Tibial nerve (tissue), 4 donors: ENCODE measurements at regions not wholly inside any gene's neighbourhood (a gene's known extent, or its start where the extent isn't known, plus 50 kb on each side); places are given as distances from the start of the nearest gene placed in this dataset.
A peak's percentile ranks its signal among the peaks of the same experiment; 100 is the strongest.

Experiments used
- DNase-seq, 2 donors: peaks; one replicate each; pipeline ENCODE4 v3.0.0-alpha.2; 2019; ENCODE audit warnings: low spot score in 2 of 2
- H3K27ac ChIP-seq, 4 donors: fragments of 200-600 bp; sonication (generic) in 3 of 4; one replicate each; pipeline ENCODE4 v1.5.1; 2017 to 2019; ENCODE audit warnings: mild to moderate bottlenecking in 1 of 4
- H3K27me3 ChIP-seq, 2 donors: fragments of 200-600 bp; sonication (generic) in 1 of 2; one replicate each; pipeline versions ENCODE4 v1.5.1 to v1.6.0; 2017 to 2019
- H3K36me3 ChIP-seq, 3 donors: fragments of 200-600 bp; sonication (generic); one replicate each; pipeline ENCODE4 v1.5.1; 2018 to 2019
- H3K4me1 ChIP-seq, 4 donors: fragments of 200-600 bp; sonication (generic) in 3 of 4; one replicate each; pipeline ENCODE4 v1.5.1; 2017 to 2019
- H3K4me3 ChIP-seq, 4 donors: fragments of 200-600 bp; sonication (generic) in 3 of 4; one replicate each; pipeline ENCODE4 v1.5.1; 2017 to 2019; ENCODE audit warnings: mild to moderate bottlenecking in 1 of 4, moderate library complexity in 1 of 4
- H3K9me3 ChIP-seq, 4 donors: fragments of 200-600 bp; sonication (generic) in 3 of 4; one replicate each; pipeline ENCODE4 v1.5.1; 2017 to 2019
- EP300 ChIP-seq, 2 donors: sonication (generic); formaldehyde crosslinking; IDR thresholded peaks; one replicate each; pipeline ENCODE4 v1.6.1; 2017; ENCODE audit warnings: antibody characterized with exemption in 2 of 2, mild to moderate bottlenecking in 1 of 2
- POLR2A ChIP-seq, 2 donors: fragments of 450-650 bp; IDR thresholded peaks; one replicate each; pipeline ENCODE4 v1.6.1; 2017; ENCODE audit warnings: antibody characterized with exemption in 2 of 2, mild to moderate bottlenecking in 2 of 2, moderate library complexity in 2 of 2
- WGBS, 2 donors: methylation state at CpG; one replicate each; pipeline ENCODE4 v1.1.5; 2018; 5-methylcytosine and 5-hydroxymethylcytosine counted together
- TF ChIP-seq, protein P1 (sequence below), 5 experiments: fragments of 200-600 bp in 3 of 5; fragments of 450-650 bp in 2 of 5; sonication (generic) in 3 of 5; IDR thresholded peaks; one replicate each; pipeline ENCODE4 v1.5.1; 2016 to 2019; ENCODE audit warnings: antibody characterized with exemption in 5 of 5, mild to moderate bottlenecking in 3 of 5, moderate library complexity in 2 of 5

DNA sequence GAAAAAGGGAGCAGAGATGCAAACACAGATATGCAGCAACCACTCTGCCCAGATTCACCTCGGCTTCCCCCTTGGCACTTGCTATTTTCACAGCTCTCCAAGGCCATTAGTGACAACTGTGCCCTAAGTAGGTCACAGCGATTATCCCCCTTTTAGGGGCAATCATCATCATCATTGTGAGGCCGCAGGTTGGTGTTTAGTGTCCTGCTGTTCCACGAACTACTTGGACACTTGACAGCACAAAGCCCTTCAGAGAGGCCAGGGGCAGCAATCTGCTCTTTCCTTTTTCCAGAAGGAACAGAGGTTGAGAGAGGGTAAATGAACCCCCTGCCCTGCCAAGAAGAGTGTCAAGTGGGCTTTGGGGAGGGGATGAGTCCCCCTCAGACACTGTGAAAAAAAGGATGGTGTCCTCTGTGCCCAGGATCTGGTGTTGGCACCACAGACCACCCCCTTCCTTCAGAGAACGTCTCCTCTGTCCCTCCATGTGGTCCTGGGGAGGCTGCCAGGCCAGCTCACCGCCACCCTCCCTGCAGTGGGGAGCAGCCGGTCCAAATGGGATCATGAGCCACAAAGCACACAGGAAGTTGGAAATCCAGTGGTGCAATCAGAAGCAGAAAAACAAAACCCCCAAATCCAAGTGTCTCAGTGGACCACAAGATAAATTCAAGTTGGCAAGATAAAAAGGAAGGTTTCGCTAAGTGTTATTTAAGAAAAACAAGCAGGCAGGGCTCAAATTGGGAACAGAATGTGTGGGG is 78.4 kb upstream of the MED9 start:
- peaks cover 0 to under 1% of the 10 kb centered on the region in 2 donors for H3K27me3 ChIP-seq
- no peaks in the 10 kb centered on the region for H3K36me3 ChIP-seq
- H3K9me3 ChIP-seq: peaks cover 0 to 2% (median 0%) of the 10 kb centered on the region in 4 donors
- H3K27ac ChIP-seq: peak overlapping the region in 3 of 4 donors; percentile 4 to 78 (median 36)
- H3K4me1 ChIP-seq: peaks cover 0 to 21% (median 4%) of the 10 kb centered on the region in 4 donors
- DNase-seq: peak; percentile 36 to 60
- 51 to 54% methylated on average over 8 of the region's 8 CpGs for WGBS, 2 donors
- TF ChIP-seq POLR2A (IDR thresholded peaks at IDR 0.05) (no peak), EP300 (IDR thresholded peaks at IDR 0.05) (peak in 1 of 2 donors; percentile 71)
- TF ChIP-seq, protein P1, sequence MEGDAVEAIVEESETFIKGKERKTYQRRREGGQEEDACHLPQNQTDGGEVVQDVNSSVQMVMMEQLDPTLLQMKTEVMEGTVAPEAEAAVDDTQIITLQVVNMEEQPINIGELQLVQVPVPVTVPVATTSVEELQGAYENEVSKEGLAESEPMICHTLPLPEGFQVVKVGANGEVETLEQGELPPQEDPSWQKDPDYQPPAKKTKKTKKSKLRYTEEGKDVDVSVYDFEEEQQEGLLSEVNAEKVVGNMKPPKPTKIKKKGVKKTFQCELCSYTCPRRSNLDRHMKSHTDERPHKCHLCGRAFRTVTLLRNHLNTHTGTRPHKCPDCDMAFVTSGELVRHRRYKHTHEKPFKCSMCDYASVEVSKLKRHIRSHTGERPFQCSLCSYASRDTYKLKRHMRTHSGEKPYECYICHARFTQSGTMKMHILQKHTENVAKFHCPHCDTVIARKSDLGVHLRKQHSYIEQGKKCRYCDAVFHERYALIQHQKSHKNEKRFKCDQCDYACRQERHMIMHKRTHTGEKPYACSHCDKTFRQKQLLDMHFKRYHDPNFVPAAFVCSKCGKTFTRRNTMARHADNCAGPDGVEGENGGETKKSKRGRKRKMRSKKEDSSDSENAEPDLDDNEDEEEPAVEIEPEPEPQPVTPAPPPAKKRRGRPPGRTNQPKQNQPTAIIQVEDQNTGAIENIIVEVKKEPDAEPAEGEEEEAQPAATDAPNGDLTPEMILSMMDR (IDR thresholded peaks at IDR 0.05): no peak
- no peak overlapping the region for H3K4me3 ChIP-seq

DNA sequence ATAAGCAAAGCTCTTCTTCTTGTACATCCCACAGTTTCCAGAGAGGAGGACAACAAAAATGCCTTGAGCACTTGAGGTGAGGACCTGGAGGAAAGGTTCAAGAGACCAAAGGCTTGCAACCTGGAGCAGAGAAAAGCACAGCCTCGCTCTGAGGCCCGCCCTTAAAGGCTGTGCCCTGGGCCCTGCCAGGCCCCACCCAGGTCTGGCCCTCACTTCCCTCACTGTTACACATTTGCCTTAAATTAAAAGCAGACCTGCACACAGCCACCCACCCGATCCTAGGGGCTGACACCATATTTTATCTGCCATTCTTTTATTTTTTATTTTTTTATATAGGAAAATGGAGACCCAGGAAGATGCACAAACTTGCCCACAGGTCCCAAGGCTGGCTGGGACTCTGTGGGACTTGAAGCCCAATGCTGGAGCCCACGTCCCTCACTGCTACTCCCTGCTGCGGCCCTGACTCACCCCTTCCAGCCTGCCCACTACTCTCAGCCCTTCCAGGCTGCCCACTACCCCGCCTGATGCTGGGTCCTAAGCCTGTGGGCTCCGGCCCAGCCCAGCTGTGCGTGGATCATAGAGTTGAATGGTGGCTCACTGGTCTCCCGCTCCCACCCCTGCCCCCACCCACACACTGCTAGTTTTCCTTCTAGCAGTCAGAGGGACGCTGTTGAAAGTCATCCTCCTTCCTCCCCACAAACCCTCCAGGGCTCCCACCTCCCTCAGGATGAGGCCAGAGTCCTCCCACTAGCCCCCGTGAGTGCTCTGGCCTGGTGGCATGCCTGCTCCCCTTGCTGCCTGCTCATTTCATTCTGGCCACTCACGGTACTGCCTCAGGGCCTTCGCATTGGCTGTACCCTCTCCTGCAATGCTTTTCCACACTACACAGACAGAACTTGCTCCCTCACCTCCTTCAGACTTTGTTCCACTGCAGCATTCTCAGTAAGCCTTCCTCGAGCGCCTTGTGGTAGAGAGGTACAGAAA is 77.6 kb upstream of the MED9 start:
- H3K4me1 ChIP-seq: peaks cover 0 to 21% (median 5%) of the 10 kb centered on the region in 4 donors
- H3K27ac ChIP-seq: peak overlapping the region in 3 of 4 donors; percentile 31 to 78 (median 64)
- no peak overlapping the region for H3K4me3 ChIP-seq
- peak; percentile 27 to 40 for DNase-seq
- H3K36me3 ChIP-seq: no peaks in the 10 kb centered on the region
- 77 to 82% methylated on average over 15 of the region's 15 CpGs for WGBS, 2 donors
- H3K9me3 ChIP-seq: peaks cover 0 to 2% (median 0%) of the 10 kb centered on the region in 4 donors
- peak in 1 of 2 donors; percentile 9 for TF ChIP-seq EP300 (IDR thresholded peaks at IDR 0.05)
- TF ChIP-seq, protein P1 (IDR thresholded peaks at IDR 0.05): no peak
- no peak for TF ChIP-seq POLR2A (IDR thresholded peaks at IDR 0.05)
- H3K27me3 ChIP-seq: peaks cover 0 to 10% of the 10 kb centered on the region in 2 donors

DNA sequence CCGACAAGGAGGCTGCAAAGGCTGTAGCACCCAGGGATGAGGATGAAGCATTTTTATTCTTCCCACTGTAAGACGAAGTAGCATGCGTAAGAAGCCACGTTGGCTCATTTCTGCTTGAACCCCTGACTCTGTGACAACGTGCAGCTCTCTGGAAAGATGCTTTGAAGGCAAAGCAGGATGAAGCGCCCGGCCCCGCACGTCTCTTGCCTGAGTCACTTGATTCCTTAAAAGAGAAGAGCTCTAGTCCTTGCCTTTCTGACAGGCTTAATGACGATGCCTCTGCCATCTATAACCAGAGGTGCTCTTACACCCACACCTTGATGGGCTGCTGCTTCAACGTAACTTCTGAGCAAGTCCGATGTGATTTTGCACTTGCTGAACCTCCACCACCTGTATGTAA is 76.7 kb upstream of the MED9 start:
- no peak for TF ChIP-seq EP300 (IDR thresholded peaks at IDR 0.05)
- TF ChIP-seq POLR2A (IDR thresholded peaks at IDR 0.05): no peak
- TF ChIP-seq, protein P1 (IDR thresholded peaks at IDR 0.05): no peak
- H3K27ac ChIP-seq: peak overlapping the region in 1 of 4 donors; percentile 78
- WGBS, 2 donors: 93 to 96% methylated on average over 12 of the region's 12 CpGs
- H3K9me3 ChIP-seq: peaks cover 0 to 2% (median 0%) of the 10 kb centered on the region in 4 donors
- H3K27me3 ChIP-seq: peaks cover 0 to 15% of the 10 kb centered on the region in 2 donors
- peaks cover 0 to 21% (median 5%) of the 10 kb centered on the region in 4 donors for H3K4me1 ChIP-seq
- no peak overlapping the region for H3K4me3 ChIP-seq
- no peak for DNase-seq
- no peaks in the 10 kb centered on the region for H3K36me3 ChIP-seq

DNA sequence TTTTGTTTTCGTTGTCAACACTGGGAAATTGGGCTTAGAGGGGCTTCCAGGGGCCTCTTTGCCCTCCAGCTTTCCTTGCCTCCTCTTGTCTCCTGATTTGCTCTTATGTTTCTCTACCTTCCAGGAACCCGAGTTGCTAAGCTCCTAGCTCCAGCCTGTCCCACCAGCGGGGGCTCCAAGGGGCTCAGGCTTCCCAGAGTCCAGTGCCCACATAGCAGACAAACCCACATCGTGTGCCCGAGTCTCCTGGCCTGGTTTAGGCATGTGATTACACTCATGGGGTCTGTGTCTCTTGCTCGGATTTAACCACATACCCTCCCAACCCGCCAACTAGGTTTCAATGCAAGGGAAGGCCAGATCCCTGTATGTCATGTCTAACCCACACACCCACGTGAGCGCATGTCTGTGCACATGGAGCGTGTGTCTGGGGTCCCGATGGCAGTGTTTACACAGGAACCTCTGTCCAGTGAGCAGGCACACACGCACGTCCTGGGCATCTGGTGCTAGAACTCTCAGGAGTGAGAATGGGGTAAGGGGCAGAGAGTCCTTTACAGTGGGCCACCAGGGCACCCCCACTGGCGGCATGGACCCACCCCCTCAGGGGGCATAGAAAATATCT is 76.1 kb upstream of the MED9 start:
- Histone ChIP-seq H3K36me3 (no peaks in the 10 kb centered on the region), H3K27me3 (peaks cover 0 to 16% of the 10 kb centered on the region in 2 donors), H3K4me1 (peaks cover 0 to 21% (median 5%) of the 10 kb centered on the region in 4 donors), H3K4me3 (no peak overlapping the region), H3K27ac (no peak overlapping the region), H3K9me3 (peaks cover 0 to 2% (median 0%) of the 10 kb centered on the region in 4 donors)
- WGBS, 2 donors: 80 to 84% methylated on average over 12 to 14 of the region's 14 CpGs
- no peak for TF ChIP-seq EP300 (IDR thresholded peaks at IDR 0.05)
- TF ChIP-seq POLR2A (IDR thresholded peaks at IDR 0.05): no peak
- TF ChIP-seq, protein P1 (IDR thresholded peaks at IDR 0.05): no peak
- no peak for DNase-seq
